ENCODE measurements at regions not wholly inside any gene's neighbourhood (a gene's known extent, or its start where the extent isn't known, plus 50 kb on each side); places are given as distances from the start of the nearest gene placed in this dataset.

GRCh38 chr4:11599064-11599463 is 170.4 kb upstream of the HS3ST1 start:
- TF ChIP-seq, protein P1, sequence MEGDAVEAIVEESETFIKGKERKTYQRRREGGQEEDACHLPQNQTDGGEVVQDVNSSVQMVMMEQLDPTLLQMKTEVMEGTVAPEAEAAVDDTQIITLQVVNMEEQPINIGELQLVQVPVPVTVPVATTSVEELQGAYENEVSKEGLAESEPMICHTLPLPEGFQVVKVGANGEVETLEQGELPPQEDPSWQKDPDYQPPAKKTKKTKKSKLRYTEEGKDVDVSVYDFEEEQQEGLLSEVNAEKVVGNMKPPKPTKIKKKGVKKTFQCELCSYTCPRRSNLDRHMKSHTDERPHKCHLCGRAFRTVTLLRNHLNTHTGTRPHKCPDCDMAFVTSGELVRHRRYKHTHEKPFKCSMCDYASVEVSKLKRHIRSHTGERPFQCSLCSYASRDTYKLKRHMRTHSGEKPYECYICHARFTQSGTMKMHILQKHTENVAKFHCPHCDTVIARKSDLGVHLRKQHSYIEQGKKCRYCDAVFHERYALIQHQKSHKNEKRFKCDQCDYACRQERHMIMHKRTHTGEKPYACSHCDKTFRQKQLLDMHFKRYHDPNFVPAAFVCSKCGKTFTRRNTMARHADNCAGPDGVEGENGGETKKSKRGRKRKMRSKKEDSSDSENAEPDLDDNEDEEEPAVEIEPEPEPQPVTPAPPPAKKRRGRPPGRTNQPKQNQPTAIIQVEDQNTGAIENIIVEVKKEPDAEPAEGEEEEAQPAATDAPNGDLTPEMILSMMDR (IDR thresholded peaks at IDR 0.05), result no peak
- TF ChIP-seq EP300 (IDR thresholded peaks at IDR 0.05; ENCODE audit: low read depth), result no peak
- TF ChIP-seq POLR2A (IDR thresholded peaks at IDR 0.05), result no peak

Data from transverse colon (tissue), 3 donors.